ENCODE measurements at regions not wholly inside any gene's neighbourhood (a gene's known extent, or its start where the extent isn't known, plus 50 kb on each side); places are given as distances from the start of the nearest gene placed in this dataset.

DNA sequence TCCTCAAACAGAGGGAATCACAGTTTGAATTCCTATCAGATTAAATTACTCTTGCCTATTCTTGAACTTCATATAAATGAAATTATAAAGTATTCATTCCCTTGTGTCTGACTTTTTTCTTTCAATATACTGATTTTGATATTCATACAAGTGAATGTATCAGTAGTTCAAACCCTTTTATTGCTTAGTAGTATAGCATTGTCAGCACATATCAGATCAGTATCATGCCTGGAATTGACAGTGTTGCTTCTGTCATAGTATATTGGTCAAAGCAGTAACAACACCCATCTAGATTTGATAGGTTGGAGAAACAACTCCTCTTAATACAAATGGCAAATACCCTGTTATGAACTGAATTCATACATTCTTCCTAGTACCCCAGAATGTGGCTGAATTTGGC, 89.1 kb upstream of the SLC35F1 start:
- no peak overlapping the region for H3K4me3 ChIP-seq (ENCODE audit: severe bottlenecking)
- H3K4me1 ChIP-seq (ENCODE audit: insufficient read depth, poor library complexity, severe bottlenecking): no peaks in the 10 kb centered on the region
- TF ChIP-seq, protein P1, sequence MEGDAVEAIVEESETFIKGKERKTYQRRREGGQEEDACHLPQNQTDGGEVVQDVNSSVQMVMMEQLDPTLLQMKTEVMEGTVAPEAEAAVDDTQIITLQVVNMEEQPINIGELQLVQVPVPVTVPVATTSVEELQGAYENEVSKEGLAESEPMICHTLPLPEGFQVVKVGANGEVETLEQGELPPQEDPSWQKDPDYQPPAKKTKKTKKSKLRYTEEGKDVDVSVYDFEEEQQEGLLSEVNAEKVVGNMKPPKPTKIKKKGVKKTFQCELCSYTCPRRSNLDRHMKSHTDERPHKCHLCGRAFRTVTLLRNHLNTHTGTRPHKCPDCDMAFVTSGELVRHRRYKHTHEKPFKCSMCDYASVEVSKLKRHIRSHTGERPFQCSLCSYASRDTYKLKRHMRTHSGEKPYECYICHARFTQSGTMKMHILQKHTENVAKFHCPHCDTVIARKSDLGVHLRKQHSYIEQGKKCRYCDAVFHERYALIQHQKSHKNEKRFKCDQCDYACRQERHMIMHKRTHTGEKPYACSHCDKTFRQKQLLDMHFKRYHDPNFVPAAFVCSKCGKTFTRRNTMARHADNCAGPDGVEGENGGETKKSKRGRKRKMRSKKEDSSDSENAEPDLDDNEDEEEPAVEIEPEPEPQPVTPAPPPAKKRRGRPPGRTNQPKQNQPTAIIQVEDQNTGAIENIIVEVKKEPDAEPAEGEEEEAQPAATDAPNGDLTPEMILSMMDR (IDR thresholded peaks at IDR 0.05; ENCODE audit: poor library complexity, severe bottlenecking): no peak
- H3K9me3 ChIP-seq (ENCODE audit: severe bottlenecking): no peaks in the 10 kb centered on the region
- DNase-seq (ENCODE audit: low spot score) (no peak), ATAC-seq (ENCODE audit: low read depth) (no peak)
- H3K27me3 ChIP-seq (ENCODE audit: insufficient read depth, poor library complexity, severe bottlenecking): no peaks in the 10 kb centered on the region
- H3K36me3 ChIP-seq (ENCODE audit: low read depth): no peaks in the 10 kb centered on the region
- H3K27ac ChIP-seq (ENCODE audit: poor library complexity, severe bottlenecking): no peak overlapping the region

DNA sequence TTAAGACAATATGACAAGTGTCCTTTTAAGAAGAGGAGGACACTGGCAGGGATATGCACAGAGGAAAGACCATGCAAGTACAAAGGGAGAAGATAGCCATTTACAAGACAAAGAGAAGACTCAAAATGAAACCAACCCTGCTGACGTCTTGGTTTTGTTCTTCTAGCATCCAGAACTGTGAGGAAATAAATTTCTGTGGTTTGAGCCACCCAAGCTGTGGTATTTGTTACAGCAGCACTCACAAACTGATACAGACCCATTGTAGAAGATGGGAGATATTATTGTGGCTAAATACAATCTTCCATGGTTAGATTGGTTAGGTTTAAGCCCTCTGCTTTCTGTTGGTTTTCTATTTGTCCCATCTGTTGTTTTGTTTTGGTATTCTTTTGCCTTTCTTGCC, 88.6 kb upstream of the SLC35F1 start:
- H3K27me3 ChIP-seq (ENCODE audit: insufficient read depth, poor library complexity, severe bottlenecking): no peaks in the 10 kb centered on the region
- H3K4me3 ChIP-seq (ENCODE audit: severe bottlenecking): no peak overlapping the region
- H3K4me1 ChIP-seq (ENCODE audit: insufficient read depth, poor library complexity, severe bottlenecking): no peaks in the 10 kb centered on the region
- DNase-seq (ENCODE audit: low spot score): no peak
- no peaks in the 10 kb centered on the region for H3K9me3 ChIP-seq (ENCODE audit: severe bottlenecking)
- TF ChIP-seq, protein P1 (IDR thresholded peaks at IDR 0.05; ENCODE audit: poor library complexity, severe bottlenecking): no peak
- ATAC-seq (ENCODE audit: low read depth): no peak
- H3K36me3 ChIP-seq (ENCODE audit: low read depth): no peaks in the 10 kb centered on the region
- no peak overlapping the region for H3K27ac ChIP-seq (ENCODE audit: poor library complexity, severe bottlenecking)

DNA sequence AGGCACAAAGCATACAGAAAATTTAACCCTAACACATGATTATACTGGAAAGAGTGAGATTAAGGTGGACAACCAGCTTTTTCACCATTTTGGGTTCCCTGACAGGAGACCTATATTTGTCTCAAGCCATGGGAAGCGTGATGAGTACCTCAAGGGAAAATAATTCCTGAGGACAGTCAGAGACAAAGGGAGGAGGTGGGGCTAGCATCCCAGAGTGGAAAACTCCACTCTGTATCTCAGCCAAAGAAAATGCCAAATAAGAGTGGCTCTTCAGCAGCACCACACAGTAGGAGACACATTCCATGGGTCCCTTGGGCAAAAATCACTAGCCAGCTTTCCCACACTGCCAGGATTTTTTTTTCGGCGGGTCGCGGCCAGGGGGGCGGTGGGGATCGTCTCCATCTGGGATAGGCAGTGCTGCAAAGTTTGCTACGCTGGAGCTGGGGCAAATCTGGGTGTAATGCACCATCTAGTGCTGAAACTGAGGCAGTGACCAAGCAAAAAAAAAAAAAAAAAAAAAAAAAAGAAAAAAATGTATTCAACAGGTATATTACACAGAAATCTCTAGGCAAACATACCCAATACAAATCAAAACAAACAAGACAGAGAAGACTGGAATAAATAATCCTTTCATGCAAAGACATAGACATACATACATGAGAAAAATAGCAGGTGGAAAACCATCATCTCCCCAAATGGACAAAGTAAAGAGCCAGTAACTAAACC, 77.3 kb upstream of the SLC35F1 start:
- TF ChIP-seq, protein P1 (IDR thresholded peaks at IDR 0.05; ENCODE audit: poor library complexity, severe bottlenecking): peak; percentile 48
- H3K4me1 ChIP-seq (ENCODE audit: insufficient read depth, poor library complexity, severe bottlenecking): no peaks in the 10 kb centered on the region
- H3K27me3 ChIP-seq (ENCODE audit: insufficient read depth, poor library complexity, severe bottlenecking): no peaks in the 10 kb centered on the region
- H3K27ac ChIP-seq (ENCODE audit: poor library complexity, severe bottlenecking): no peak overlapping the region
- DNase-seq (ENCODE audit: low spot score) (no peak), ATAC-seq (ENCODE audit: low read depth) (peak; percentile 59; the same call in 2 of the 3 replicates)
- H3K9me3 ChIP-seq (ENCODE audit: severe bottlenecking): peaks cover 5% of the 10 kb centered on the region
- H3K4me3 ChIP-seq (ENCODE audit: severe bottlenecking): peak overlapping the region; percentile 16
- no peaks in the 10 kb centered on the region for H3K36me3 ChIP-seq (ENCODE audit: low read depth)

DNA sequence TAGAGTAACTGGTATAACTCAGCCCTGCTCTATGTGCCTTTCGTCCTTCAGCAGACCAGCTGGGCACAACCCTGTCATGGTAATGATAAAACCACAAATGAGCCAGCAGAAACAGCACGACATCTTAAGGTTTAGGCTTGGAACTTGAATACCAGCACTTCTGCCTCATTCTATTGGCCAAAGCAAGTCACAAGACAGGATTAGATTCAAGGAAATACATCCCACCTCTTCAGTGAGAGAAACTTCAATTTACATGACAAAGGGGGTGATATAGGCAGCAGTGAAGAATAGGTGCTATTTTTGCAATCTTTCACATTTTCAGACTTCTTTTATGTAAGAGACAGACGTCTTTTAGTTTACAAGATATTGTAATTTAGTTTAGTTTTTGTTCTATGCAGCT, 69.8 kb upstream of the SLC35F1 start:
- Histone ChIP-seq H3K27ac (ENCODE audit: poor library complexity, severe bottlenecking) (no peak overlapping the region), H3K4me3 (ENCODE audit: severe bottlenecking) (no peak overlapping the region), H3K4me1 (ENCODE audit: insufficient read depth, poor library complexity, severe bottlenecking) (no peaks in the 10 kb centered on the region), H3K9me3 (ENCODE audit: severe bottlenecking) (no peaks in the 10 kb centered on the region), H3K27me3 (ENCODE audit: insufficient read depth, poor library complexity, severe bottlenecking) (no peaks in the 10 kb centered on the region), H3K36me3 (ENCODE audit: low read depth) (no peaks in the 10 kb centered on the region)
- DNase-seq (ENCODE audit: low spot score) (no peak), ATAC-seq (ENCODE audit: low read depth) (no peak)
- TF ChIP-seq, protein P1 (IDR thresholded peaks at IDR 0.05; ENCODE audit: poor library complexity, severe bottlenecking): no peak

DNA sequence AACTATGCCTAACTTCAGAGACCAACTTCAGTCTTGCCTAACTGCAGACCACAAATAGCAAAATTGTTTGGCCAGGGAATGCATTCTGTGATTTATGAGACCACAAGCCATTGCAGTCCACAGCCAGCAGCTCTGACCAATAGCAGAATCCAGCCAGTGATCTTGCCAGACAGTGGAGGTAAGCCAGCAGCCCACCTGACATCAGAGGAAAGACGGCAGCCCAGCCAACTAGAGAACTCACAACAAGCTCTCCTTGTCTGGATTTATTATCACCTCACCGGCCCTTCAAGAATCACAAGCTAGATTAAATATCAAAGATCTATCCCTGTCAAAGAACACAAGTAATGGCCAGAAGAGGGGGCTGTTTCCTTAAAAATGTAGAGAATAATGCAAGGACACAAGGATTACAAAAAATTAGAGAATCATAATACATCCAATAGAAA, 66.5 kb upstream of the SLC35F1 start:
- Histone ChIP-seq H3K27ac (ENCODE audit: poor library complexity, severe bottlenecking) (no peak overlapping the region), H3K27me3 (ENCODE audit: insufficient read depth, poor library complexity, severe bottlenecking) (no peaks in the 10 kb centered on the region), H3K4me1 (ENCODE audit: insufficient read depth, poor library complexity, severe bottlenecking) (no peaks in the 10 kb centered on the region), H3K9me3 (ENCODE audit: severe bottlenecking) (no peaks in the 10 kb centered on the region), H3K4me3 (ENCODE audit: severe bottlenecking) (no peak overlapping the region), H3K36me3 (ENCODE audit: low read depth) (no peaks in the 10 kb centered on the region)
- TF ChIP-seq, protein P1 (IDR thresholded peaks at IDR 0.05; ENCODE audit: poor library complexity, severe bottlenecking): peak; percentile 48
- DNase-seq (ENCODE audit: low spot score): no peak
- ATAC-seq (ENCODE audit: low read depth): peak; percentile 38; the same call in 1 of the 3 replicates

All from RWPE2 (cell line).